Endothelial cell of umbilical vein (primary cell): ENCODE measurements at regions not wholly inside any gene's neighbourhood (a gene's known extent, or its start where the extent isn't known, plus 50 kb on each side); places are given as distances from the start of the nearest gene placed in this dataset.

Experiments used
- BruUV-seq: library from RNA; stranded (reverse); fragments of 400-500 nt; replicated peaks from 2 replicates; lab custom pipeline; 2021; lab: Mats Ljungman, UMichigan
- CTCF ChIA-PET: fragments of 300-600, 350-600 bp; sonication (Branson Sonifier 250); formaldehyde crosslinking; loops from one replicate; lab custom pipeline; 2021; ENCODE audit warnings: antibody characterized with exemption, inconsistent platforms; lab: Charles Lee
- POLR2A ChIA-PET: fragments of 300-600, 350-600 bp; sonication (Branson Sonifier 250); formaldehyde crosslinking; loops from one replicate; lab custom pipeline; 2021; ENCODE audit warnings: antibody characterized with exemption, inconsistent platforms; lab: Charles Lee
- DNase-seq: peaks from one replicate; pipeline ENCODE4 v3.0.0-alpha.2; 2011; ENCODE audit warnings: low read depth, low spot score
- FAIRE-seq: peaks from 2 replicates; lab custom pipeline; 2011; peaks lifted over from hg19 to GRCh38; lab: Jason Lieb, UNC
- H2AFZ ChIP-seq: 2 replicates; pipeline ENCODE4 v1.6.0; 2012; ENCODE audit warnings: low read depth, low read length, control low read depth, inconsistent platforms
- H3K27ac ChIP-seq: 2 replicates; pipeline ENCODE4 v1.5.1; 2011; ENCODE audit warnings: low read depth, mild to moderate bottlenecking, control low read depth, low read length, moderate library complexity; ENCODE audit not compliant: insufficient read depth
- H3K27me3 ChIP-seq, 2 experiments: 2 replicates each; pipeline versions ENCODE4 v1.6.0 to v1.6.1; 2011; ENCODE audit warnings: low read length in 2 of 2, mixed read lengths in 1 of 2; ENCODE audit not compliant: control insufficient read depth in 2 of 2, insufficient read depth in 2 of 2
- H3K36me3 ChIP-seq, 2 experiments: 2 replicates in 1 of 2; 3 replicates in 1 of 2; pipeline ENCODE4 v1.5.1; 2011; ENCODE audit warnings: low read length in 2 of 2, mild to moderate bottlenecking in 1 of 2, moderate library complexity in 1 of 2; ENCODE audit not compliant: control insufficient read depth in 2 of 2, insufficient read depth in 2 of 2; ENCODE audit errors: extremely low read depth in 1 of 2
- H3K4me1 ChIP-seq: 3 replicates; pipeline ENCODE4 v1.5.1; 2011; ENCODE audit warnings: mild to moderate bottlenecking, low read length; ENCODE audit not compliant: control insufficient read depth, insufficient read depth; ENCODE audit errors: extremely low read depth
- H3K4me2 ChIP-seq: 2 replicates; pipeline ENCODE4 v1.6.1; 2011; ENCODE audit warnings: low read length, control low read depth, mixed read lengths; ENCODE audit not compliant: insufficient read depth
- H3K4me3 ChIP-seq, 3 experiments: fragments of 200-600 bp in 1 of 3; sonication (generic), shearing (Covaris generic) in 1 of 3; replicated peaks in 1 of 3; 2 replicates each; pipeline ENCODE4 v1.5.1; 2011 to 2016; ENCODE audit warnings: control low read depth in 3 of 3, low read length in 3 of 3, mild to moderate bottlenecking in 2 of 3, inconsistent platforms in 1 of 3, low read depth in 1 of 3, moderate library complexity in 1 of 3; ENCODE audit not compliant: insufficient read depth in 1 of 3
- H3K79me2 ChIP-seq: 2 replicates; pipeline ENCODE4 v1.6.0; 2012; ENCODE audit warnings: low read length, inconsistent platforms; ENCODE audit not compliant: control insufficient read depth, insufficient read depth
- H3K9ac ChIP-seq: replicated peaks from 2 replicates; pipeline ENCODE3; 2011; ENCODE audit warnings: low read length, control low read depth; ENCODE audit not compliant: insufficient read depth; ENCODE audit errors: extremely low read depth
- H3K9me1 ChIP-seq: replicated peaks from 3 replicates; pipeline ENCODE4 v1.6.0; 2011; ENCODE audit warnings: mild to moderate bottlenecking, low read length; ENCODE audit not compliant: control insufficient read depth, insufficient read depth; ENCODE audit errors: extremely low read depth
- H3K9me3 ChIP-seq: replicated peaks from 2 replicates; pipeline ENCODE4 v1.5.1; 2012; ENCODE audit warnings: low read length, inconsistent platforms; ENCODE audit not compliant: control insufficient read depth, insufficient read depth
- H4K20me1 ChIP-seq: replicated peaks from 2 replicates; pipeline ENCODE3; 2011; ENCODE audit warnings: mild to moderate bottlenecking, low read length; ENCODE audit not compliant: control insufficient read depth, insufficient read depth; ENCODE audit errors: extremely low read depth
- CTCF ChIP-seq, 2 donors: IDR thresholded peaks; 1 replicate in 1 of 2; 2 replicates in 1 of 2; pipeline ENCODE4 v1.5.1; 2011; ENCODE audit warnings: low read length in 2 of 2, mild to moderate bottlenecking in 2 of 2, moderate library complexity in 2 of 2, control low read depth in 1 of 2, inconsistent platforms in 1 of 2, low read depth in 1 of 2; ENCODE audit not compliant: insufficient read depth in 1 of 2; ENCODE audit errors: extremely low read depth in 1 of 2
- EZH2 ChIP-seq: IDR thresholded peaks from 2 replicates; pipeline ENCODE4 v1.6.1; 2012; ENCODE audit warnings: borderline replicate concordance, low read depth, mild to moderate bottlenecking, moderate library complexity, low read length, inconsistent platforms; ENCODE audit not compliant: severe bottlenecking
- FOS ChIP-seq: IDR thresholded peaks from 2 replicates; pipeline ENCODE4 v1.6.1; 2011; ENCODE audit warnings: mild to moderate bottlenecking, low read length, moderate library complexity, borderline replicate concordance; ENCODE audit not compliant: insufficient read depth
- GATA2 ChIP-seq: IDR thresholded peaks from 2 replicates; pipeline ENCODE4 v1.7.0; 2011; ENCODE audit warnings: low read depth, mild to moderate bottlenecking, moderate library complexity, mixed read lengths, low read length; ENCODE audit not compliant: insufficient read length, insufficient read depth
- JUN ChIP-seq: IDR thresholded peaks from 2 replicates; pipeline ENCODE4 v1.6.1; 2011; ENCODE audit warnings: borderline replicate concordance, low read depth; ENCODE audit not compliant: insufficient read length, insufficient read depth
- MAX ChIP-seq: IDR thresholded peaks from 2 replicates; pipeline ENCODE4 v1.6.1; 2011; ENCODE audit not compliant: insufficient read depth, insufficient read length
- MYC ChIP-seq: IDR thresholded peaks from one replicate; pipeline ENCODE4 v1.6.1; 2011; ENCODE audit warnings: mild to moderate bottlenecking, low read depth, low read length
- POLR2A ChIP-seq: IDR thresholded peaks from 2 replicates; pipeline ENCODE4 v1.6.1; 2012; ENCODE audit warnings: low read depth, mild to moderate bottlenecking, control low read depth, low read length
- POLR2AphosphoS5 ChIP-seq: IDR thresholded peaks from 2 replicates; pipeline ENCODE4 v1.6.1; 2012; ENCODE audit warnings: low read depth, mild to moderate bottlenecking, control low read depth, low read length, moderate library complexity; ENCODE audit not compliant: insufficient read depth
- dilution Hi-C: fragments of 300-500 bp; cut with MboI; formaldehyde crosslinking; loops from one replicate; pipeline ENCODE4 v1.15.0; 2019; ENCODE audit warnings: low sequenced_read_pairs; ENCODE audit not compliant: extremely low pct_ligation_motif_present
- intact Hi-C: fragments of 100-400 bp; cut with micrococcal nuclease; formaldehyde crosslinking; loops from one replicate; pipeline ENCODE4 v1.10.0; 2022

GRCh38 chr18:22468554-22468891 lies 50.8 kb upstream of the CTAGE1 start:
- BruUV-seq, result TSS peak; percentile 78
- H3K36me3 ChIP-seq, result no peaks in the 10 kb centered on the region
- H3K27ac ChIP-seq, result peak overlapping the region; percentile 97
- no peak overlapping the region for H3K4me3 ChIP-seq
- peaks cover 63% of the 10 kb centered on the region for H3K4me1 ChIP-seq
- ChIA-PET POLR2A (no interaction called here), CTCF (interaction anchor here (1.5 to 2.5 kb wide), 2 partner anchors 14 to 94 kb away, joined by 4 to 11 read pairs; no protein-coding TSS in a partner anchor)
- H3K9me1 ChIP-seq, result no peaks in the 10 kb centered on the region
- intact Hi-C loops (loop anchor here (1.0 to 2.0 kb wide), 3 partner anchors 16 to 294 kb away; no protein-coding TSS in a partner anchor), dilution Hi-C loops (no loop called here)
- H4K20me1 ChIP-seq, result no peaks in the 10 kb centered on the region
- H3K79me2 ChIP-seq, result no peaks in the 10 kb centered on the region
- no peaks in the 10 kb centered on the region for H3K27me3 ChIP-seq
- peak overlapping the region; percentile 5 for H2AFZ ChIP-seq
- no peak for TF ChIP-seq MAX
- TF ChIP-seq MYC, result no peak
- TF ChIP-seq CTCF (IDR thresholded peaks at IDR 0.05; ENCODE audit: extremely low read depth in 1 of 2, insufficient read depth in 1 of 2, low read depth in 1 of 2, low read length in 2 of 2), result no peak
- TF ChIP-seq EZH2, result no peak
- TF ChIP-seq POLR2AphosphoS5, result no peak
- no peak for TF ChIP-seq FOS
- no peak for TF ChIP-seq POLR2A
- TF ChIP-seq JUN, result no peak
- no peak for TF ChIP-seq GATA2
- H3K4me2 ChIP-seq, result no peak overlapping the region
- H3K9me3 ChIP-seq, result no peaks in the 10 kb centered on the region
- no peak for DNase-seq
- FAIRE-seq, result no peak
- peak overlapping the region; percentile 18 for H3K9ac ChIP-seq
